Mesothelial cell of epicardium (in vitro differentiated cells): ENCODE measurements at regions not wholly inside any gene's neighbourhood (a gene's known extent, or its start where the extent isn't known, plus 50 kb on each side); places are given as distances from the start of the nearest gene placed in this dataset.

ENCODE experiments used
- DNase-seq, 2 experiments: peaks; one replicate each; pipeline ENCODE4 v3.0.0; 2021; ENCODE audit warnings: low spot score in 2 of 2; ENCODE audit not compliant: unreplicated experiment in 2 of 2
- H3K27ac Mint-ChIP-seq: 2 replicates; pipeline ENCODE4 v1.8.0; 2021; ENCODE audit warnings: mixed read lengths
- H3K27me3 Mint-ChIP-seq: 2 replicates; pipeline ENCODE4 v1.8.0; 2021; ENCODE audit warnings: low read depth, mixed read lengths
- H3K36me3 Mint-ChIP-seq: 2 replicates; pipeline ENCODE4 v1.8.0; 2021; ENCODE audit warnings: mixed read lengths
- H3K4me1 Mint-ChIP-seq: 2 replicates; pipeline ENCODE4 v1.8.0; 2021; ENCODE audit warnings: mixed read lengths
- H3K4me3 Mint-ChIP-seq: 2 replicates; pipeline ENCODE4 v1.8.0; 2021; ENCODE audit warnings: mild to moderate bottlenecking, moderate library complexity, mixed read lengths
- H3K9me3 Mint-ChIP-seq: 2 replicates; pipeline ENCODE4 v1.8.0; 2021; ENCODE audit warnings: mixed read lengths
- CTCF ChIP-seq: fragments of 200-600 bp; sonication (generic); IDR thresholded peaks from one replicate; pipeline ENCODE4 v1.5.0; 2021; ENCODE audit warnings: antibody characterized with exemption; ENCODE audit not compliant: unreplicated experiment

GRCh38 chr15:100803171-100803440, 76.5 kb upstream of the ALDH1A3 start:
- Mint-ChIP-seq H3K27me3 (peaks cover 7% of the 10 kb centered on the region), H3K9me3 (peaks cover 13% of the 10 kb centered on the region), H3K4me1 (no peaks in the 10 kb centered on the region)

GRCh38 chr15:100806157-100806556, 73.5 kb upstream of the ALDH1A3 start:
- Mint-ChIP-seq H3K27ac (no peak overlapping the region), H3K4me1 (no peaks in the 10 kb centered on the region), H3K27me3 (no peaks in the 10 kb centered on the region), H3K4me3 (no peak overlapping the region), H3K9me3 (peaks cover 9% of the 10 kb centered on the region), H3K36me3 (no peaks in the 10 kb centered on the region)
- DNase-seq, result no peak
- no peak for TF ChIP-seq CTCF

More at GRCh38 chr15:100803171-100803440, 76.5 kb upstream of the ALDH1A3 start:
- no peak for DNase-seq
- Mint-ChIP-seq H3K36me3 (no peaks in the 10 kb centered on the region), H3K4me3 (no peak overlapping the region), H3K27ac (no peak overlapping the region)
- TF ChIP-seq CTCF, result no peak

GRCh38 chr15:100807028-100807427, 72.6 kb upstream of the ALDH1A3 start:
- no peak overlapping the region for H3K4me3 Mint-ChIP-seq
- no peaks in the 10 kb centered on the region for H3K36me3 Mint-ChIP-seq
- no peaks in the 10 kb centered on the region for H3K4me1 Mint-ChIP-seq
- TF ChIP-seq CTCF, result no peak
- H3K27ac Mint-ChIP-seq, result no peak overlapping the region
- DNase-seq, result no peak
- peaks cover 15% of the 10 kb centered on the region for H3K9me3 Mint-ChIP-seq
- no peaks in the 10 kb centered on the region for H3K27me3 Mint-ChIP-seq

GRCh38 chr15:100808691-100809090, 70.9 kb upstream of the ALDH1A3 start:
- H3K4me3 Mint-ChIP-seq, result no peak overlapping the region
- no peak for TF ChIP-seq CTCF
- H3K27me3 Mint-ChIP-seq, result no peaks in the 10 kb centered on the region
- no peak overlapping the region for H3K27ac Mint-ChIP-seq
- H3K4me1 Mint-ChIP-seq, result no peaks in the 10 kb centered on the region
- H3K9me3 Mint-ChIP-seq, result peaks cover 24% of the 10 kb centered on the region
- DNase-seq, result no peak
- H3K36me3 Mint-ChIP-seq, result no peaks in the 10 kb centered on the region

- TF ChIP-seq CTCF, result no peak
- Mint-ChIP-seq H3K36me3 (no peaks in the 10 kb centered on the region), H3K27me3 (no peaks in the 10 kb centered on the region), H3K9me3 (peaks cover 27% of the 10 kb centered on the region), H3K4me1 (no peaks in the 10 kb centered on the region), H3K27ac (no peak overlapping the region), H3K4me3 (no peak overlapping the region)
- DNase-seq, result no peak
Measured at GRCh38 chr15:100809151-100809550, 70.5 kb upstream of the ALDH1A3 start.

GRCh38 chr15:100809587-100809986, 70.0 kb upstream of the ALDH1A3 start:
- Mint-ChIP-seq H3K27me3 (no peaks in the 10 kb centered on the region), H3K27ac (no peak overlapping the region), H3K4me3 (no peak overlapping the region), H3K4me1 (no peaks in the 10 kb centered on the region), H3K9me3 (peaks cover 29% of the 10 kb centered on the region), H3K36me3 (no peaks in the 10 kb centered on the region)
- no peak for TF ChIP-seq CTCF
- DNase-seq, result no peak
